GM10266 (cell line): ENCODE measurements at regions not wholly inside any gene's neighbourhood (a gene's known extent, or its start where the extent isn't known, plus 50 kb on each side); places are given as distances from the start of the nearest gene placed in this dataset.

Experiments used
- DNase-seq: peaks from one replicate; pipeline ENCODE4 v3.0.0; 2012; ENCODE audit errors: extremely low spot score
- CTCF ChIP-seq: IDR thresholded peaks from 2 replicates; pipeline ENCODE4 v1.5.1; 2012; ENCODE audit warnings: mild to moderate bottlenecking, low read depth; ENCODE audit not compliant: control insufficient read depth, insufficient read depth; ENCODE audit errors: missing control alignments

- TF ChIP-seq CTCF, result no peak
- DNase-seq, result no peak
These were observed 153.3 kb upstream of the KYNU start for GRCh38 chr2:142724186-142724585.

GRCh38 chr2:142723236-142723635 lies 154.2 kb upstream of the KYNU start:
- DNase-seq, result no peak

GRCh38 chr2:142722569-142722968 lies 154.9 kb upstream of the KYNU start:
- no peak for TF ChIP-seq CTCF
- DNase-seq, result no peak

More at GRCh38 chr2:142723236-142723635, 154.2 kb upstream of the KYNU start:
- TF ChIP-seq CTCF, result no peak

- no peak for TF ChIP-seq CTCF
- no peak for DNase-seq
These were observed 155.4 kb upstream of the KYNU start for GRCh38 chr2:142722086-142722485.

GRCh38 chr2:142721015-142721414 lies 156.4 kb upstream of the KYNU start:
- no peak for DNase-seq
- TF ChIP-seq CTCF, result no peak

GRCh38 chr2:142718576-142719155 lies 158.8 kb upstream of the KYNU start:
- no peak for TF ChIP-seq CTCF
- no peak for DNase-seq

GRCh38 chr2:142716463-142717242 lies 160.8 kb upstream of the KYNU start:
- no peak for TF ChIP-seq CTCF
- DNase-seq, result no peak
